ENCODE measurements at regions not wholly inside any gene's neighbourhood (a gene's known extent, or its start where the extent isn't known, plus 50 kb on each side); places are given as distances from the start of the nearest gene placed in this dataset.
"Not testable (repeated sequence)": the region's sequence is repeated elsewhere in the genome, so short reads cannot be mapped to it uniquely, and the experiment has no call there.

DNA sequence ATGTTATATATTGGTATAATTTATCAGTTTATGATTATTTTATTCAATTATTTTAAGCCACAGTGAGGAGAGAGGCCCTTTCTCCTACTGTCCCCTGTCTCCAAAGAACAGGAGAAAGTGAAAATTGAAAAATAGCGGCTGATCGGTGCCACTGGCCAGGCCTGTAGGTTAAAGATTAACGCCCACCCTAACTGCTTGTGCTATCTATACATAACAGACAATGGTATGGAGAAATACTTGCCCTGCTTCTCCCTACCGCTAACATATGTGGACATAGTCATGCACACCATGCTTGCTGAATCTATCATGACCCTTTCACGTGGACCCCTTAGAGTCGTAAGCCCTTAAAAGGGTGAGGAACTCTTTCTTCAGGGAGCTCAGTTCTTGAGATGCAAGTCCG is 67.5 kb downstream of the EIF1AY start:
- DNase-seq (ENCODE audit: low spot score in 2 of 2) (no peak), ATAC-seq (ENCODE audit: low read depth) (no peak)
- Mint-ChIP-seq H3K4me3 (no peak overlapping the region), H3K9me3 (peaks cover 1% of the 10 kb centered on the region), H3K36me3 (peaks cover 2% of the 10 kb centered on the region), H3K27me3 (no peaks in the 10 kb centered on the region), H3K27ac (no peak overlapping the region), H3K4me1 (peaks cover 4% of the 10 kb centered on the region)

- no peaks in the 10 kb centered on the region for H3K9me3 Mint-ChIP-seq
- no peak overlapping the region for H3K4me3 Mint-ChIP-seq
- H3K36me3 Mint-ChIP-seq, result no peaks in the 10 kb centered on the region
- no peak overlapping the region for H3K27ac Mint-ChIP-seq
- DNase-seq (ENCODE audit: low spot score in 2 of 2), result no peak
- H3K27me3 Mint-ChIP-seq, result no peaks in the 10 kb centered on the region
- ATAC-seq (ENCODE audit: low read depth), result no peak
- peaks cover 5% of the 10 kb centered on the region for H3K4me1 Mint-ChIP-seq
These were observed 72.7 kb downstream of the EIF1AY start for GRCh38 chrY:20648265-20648664.

- not testable (repeated sequence) for ATAC-seq (ENCODE audit: low read depth); H3K27me3 Mint-ChIP-seq; DNase-seq (ENCODE audit: low spot score in 2 of 2); H3K27ac Mint-ChIP-seq; H3K36me3 Mint-ChIP-seq; H3K4me3 Mint-ChIP-seq; H3K9me3 Mint-ChIP-seq; H3K4me1 Mint-ChIP-seq
These were observed 73.3 kb downstream of the EIF1AY start for GRCh38 chrY:20648891-20649290.

DNA sequence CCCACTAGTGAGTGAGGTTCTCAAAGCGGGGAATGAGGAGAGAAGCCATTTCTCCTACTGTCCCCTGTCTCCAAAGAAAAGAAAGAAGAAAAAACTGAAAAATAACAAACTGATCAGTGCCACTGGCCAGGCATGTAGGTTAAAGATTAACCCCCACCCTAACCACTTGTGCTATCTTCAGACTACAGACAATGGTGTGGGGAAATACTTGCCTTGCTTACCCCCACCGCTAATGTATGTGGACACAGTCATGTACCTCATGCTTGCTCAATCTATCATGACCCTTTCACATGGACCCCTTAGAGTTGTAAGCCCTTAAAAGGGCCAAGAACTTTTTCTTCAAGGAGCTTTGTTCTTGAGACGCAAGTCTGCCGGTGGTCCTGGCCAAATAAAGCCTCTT is 75.9 kb downstream of the EIF1AY start:
- Mint-ChIP-seq H3K27ac (no peak overlapping the region), H3K4me1 (peaks cover 5% of the 10 kb centered on the region), H3K4me3 (no peak overlapping the region), H3K27me3 (no peaks in the 10 kb centered on the region), H3K36me3 (no peaks in the 10 kb centered on the region), H3K9me3 (no peaks in the 10 kb centered on the region)
- DNase-seq (ENCODE audit: low spot score in 2 of 2), result no peak
- no peak for ATAC-seq (ENCODE audit: low read depth)

DNA sequence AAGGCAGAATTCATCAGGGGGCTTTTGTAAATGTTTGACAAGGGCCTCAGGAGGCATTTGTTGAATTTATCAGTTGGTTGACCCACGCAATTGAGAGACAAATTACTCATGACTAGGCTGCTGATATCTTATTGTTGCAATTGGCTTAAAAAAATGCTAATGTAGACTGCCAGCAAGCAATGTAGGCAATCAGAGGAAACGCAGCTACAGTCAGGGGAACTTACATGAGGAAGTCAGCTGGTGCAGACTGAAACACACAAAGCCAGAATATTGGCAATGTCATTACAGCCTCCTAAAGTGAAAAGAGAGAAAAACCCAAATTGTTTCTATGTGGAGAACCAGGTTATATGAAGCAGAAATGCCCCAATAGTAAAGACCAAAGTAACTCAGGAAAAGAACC is 83.9 kb downstream of the EIF1AY start:
- Mint-ChIP-seq H3K27me3 (no peaks in the 10 kb centered on the region), H3K4me1 (peaks cover 9% of the 10 kb centered on the region), H3K4me3 (no peak overlapping the region), H3K9me3 (no peaks in the 10 kb centered on the region), H3K36me3 (no peaks in the 10 kb centered on the region), H3K27ac (no peak overlapping the region)
- no peak for DNase-seq (ENCODE audit: low spot score in 2 of 2)
- ATAC-seq (ENCODE audit: low read depth), result peak; percentile 91

DNA sequence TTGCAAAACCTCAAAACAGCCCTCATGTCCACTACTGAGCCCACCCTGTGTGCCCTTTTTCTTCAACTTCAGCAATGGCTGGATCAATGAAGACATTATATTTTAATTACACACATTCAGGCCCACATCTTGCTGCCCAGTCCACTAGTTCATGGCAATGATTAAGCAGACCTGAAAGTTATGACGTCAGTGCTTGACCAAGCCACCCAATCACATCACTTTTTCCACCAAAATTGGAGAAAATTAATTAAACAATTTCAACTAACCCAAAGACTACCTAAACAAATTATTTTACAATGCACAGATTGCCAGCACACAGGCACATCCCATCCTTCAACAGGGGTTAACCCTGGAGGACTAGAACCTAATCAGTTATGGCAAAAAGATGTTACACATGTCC is 86.6 kb downstream of the EIF1AY start:
- H3K4me3 Mint-ChIP-seq, result no peak overlapping the region
- peaks cover 9% of the 10 kb centered on the region for H3K4me1 Mint-ChIP-seq
- no peak for DNase-seq (ENCODE audit: low spot score in 2 of 2)
- H3K36me3 Mint-ChIP-seq, result no peaks in the 10 kb centered on the region
- no peaks in the 10 kb centered on the region for H3K27me3 Mint-ChIP-seq
- H3K27ac Mint-ChIP-seq, result no peak overlapping the region
- ATAC-seq (ENCODE audit: low read depth), result no peak
- H3K9me3 Mint-ChIP-seq, result no peaks in the 10 kb centered on the region

- H3K27ac Mint-ChIP-seq, result no peak overlapping the region
- H3K4me1 Mint-ChIP-seq, result peaks cover 5% of the 10 kb centered on the region
- DNase-seq (ENCODE audit: low spot score in 2 of 2) (no peak), ATAC-seq (ENCODE audit: low read depth) (no peak)
- H3K36me3 Mint-ChIP-seq, result peaks cover 2% of the 10 kb centered on the region
- H3K9me3 Mint-ChIP-seq, result peaks cover 7% of the 10 kb centered on the region
- no peaks in the 10 kb centered on the region for H3K27me3 Mint-ChIP-seq
- H3K4me3 Mint-ChIP-seq, result no peak overlapping the region
These were observed 88.6 kb downstream of the EIF1AY start for GRCh38 chrY:20664196-20664595.

- H3K9me3 Mint-ChIP-seq; H3K4me1 Mint-ChIP-seq; DNase-seq (ENCODE audit: low spot score in 2 of 2); H3K27ac Mint-ChIP-seq; H3K4me3 Mint-ChIP-seq; ATAC-seq (ENCODE audit: low read depth); H3K27me3 Mint-ChIP-seq; H3K36me3 Mint-ChIP-seq: not testable (repeated sequence)
These were observed 89.8 kb downstream of the EIF1AY start for GRCh38 chrY:20665357-20665756.

DNA sequence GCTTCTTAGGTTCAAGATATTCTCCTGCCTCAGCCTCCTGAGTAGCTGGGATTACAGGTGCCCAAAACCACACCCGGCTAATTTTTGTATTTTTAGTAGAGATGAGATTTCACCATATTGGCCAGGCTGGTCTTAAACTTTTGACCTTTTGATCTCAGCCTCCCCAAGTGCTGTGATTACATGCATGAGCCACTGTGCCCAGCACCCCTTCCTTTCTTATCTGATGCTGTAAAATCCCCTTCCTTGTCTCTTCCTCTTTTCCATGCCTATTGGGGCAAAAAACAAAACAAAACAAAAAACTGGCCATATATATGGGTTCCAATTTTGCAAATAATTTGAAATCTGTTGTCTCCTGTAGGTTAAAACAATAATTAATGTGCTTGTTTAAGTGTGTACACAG is 74.0 kb upstream of the RPS4Y2 start:
- no peak overlapping the region for H3K4me3 Mint-ChIP-seq
- DNase-seq (ENCODE audit: low spot score in 2 of 2) (no peak), ATAC-seq (ENCODE audit: low read depth) (peak; percentile 81)
- H3K4me1 Mint-ChIP-seq, result peaks cover 18% of the 10 kb centered on the region
- no peaks in the 10 kb centered on the region for H3K27me3 Mint-ChIP-seq
- peak overlapping the region; percentile 48 for H3K27ac Mint-ChIP-seq
- peaks cover 6% of the 10 kb centered on the region for H3K36me3 Mint-ChIP-seq
- peaks cover 6% of the 10 kb centered on the region for H3K9me3 Mint-ChIP-seq

- Mint-ChIP-seq H3K9me3 (peaks cover 5% of the 10 kb centered on the region), H3K4me3 (no peak overlapping the region), H3K4me1 (peaks cover 21% of the 10 kb centered on the region), H3K27me3 (no peaks in the 10 kb centered on the region), H3K27ac (peak overlapping the region; percentile 78), H3K36me3 (peaks cover 4% of the 10 kb centered on the region)
- ATAC-seq (ENCODE audit: low read depth), result no peak
- DNase-seq (ENCODE audit: low spot score in 2 of 2), result no peak
These were observed 72.5 kb upstream of the RPS4Y2 start for GRCh38 chrY:20683371-20683770.

- Mint-ChIP-seq H3K36me3 (no peaks in the 10 kb centered on the region), H3K27me3 (no peaks in the 10 kb centered on the region), H3K4me3 (no peak overlapping the region), H3K4me1 (peaks cover 21% of the 10 kb centered on the region), H3K9me3 (no peaks in the 10 kb centered on the region), H3K27ac (peak overlapping the region; percentile 8)
- ATAC-seq (ENCODE audit: low read depth) (no peak), DNase-seq (ENCODE audit: low spot score in 2 of 2) (no peak)
These were observed 69.2 kb upstream of the RPS4Y2 start for GRCh38 chrY:20686674-20687073.
